ENCODE measurements at regions not wholly inside any gene's neighbourhood (a gene's known extent, or its start where the extent isn't known, plus 50 kb on each side); places are given as distances from the start of the nearest gene placed in this dataset.

GRCh38 chr10:78574547-78574946 is 494.2 kb upstream of the ZMIZ1 start:
- Histone ChIP-seq H3K4me3 (ENCODE audit: low read length) (no peak overlapping the region), H3K36me3 (ENCODE audit: insufficient read depth, low read length) (no peaks in the 10 kb centered on the region), H3K9me3 (ENCODE audit: insufficient read depth, low read depth, low read length) (no peaks in the 10 kb centered on the region), H3K27me3 (ENCODE audit: insufficient read depth, low read length) (no peaks in the 10 kb centered on the region), H3K4me1 (ENCODE audit: insufficient read depth, low read length) (no peaks in the 10 kb centered on the region), H3K9ac (ENCODE audit: low read depth, low read length) (no peak overlapping the region), H3K27ac (ENCODE audit: low read depth, low read length) (no peak overlapping the region)
- WGBS = 87% methylated on average over 7 of the region's 7 CpGs

- no peak overlapping the region for H3K27ac ChIP-seq (ENCODE audit: low read depth, low read length)
- H3K4me3 ChIP-seq (ENCODE audit: low read length) = no peak overlapping the region
- no peaks in the 10 kb centered on the region for H3K4me1 ChIP-seq (ENCODE audit: insufficient read depth, low read length)
- no peak overlapping the region for H3K9ac ChIP-seq (ENCODE audit: low read depth, low read length)
- H3K36me3 ChIP-seq (ENCODE audit: insufficient read depth, low read length) = no peaks in the 10 kb centered on the region
- 88% methylated on average over 6 of the region's 6 CpGs for WGBS
- no peaks in the 10 kb centered on the region for H3K27me3 ChIP-seq (ENCODE audit: insufficient read depth, low read length)
- no peaks in the 10 kb centered on the region for H3K9me3 ChIP-seq (ENCODE audit: insufficient read depth, low read depth, low read length)
These were observed 493.4 kb upstream of the ZMIZ1 start for GRCh38 chr10:78575400-78575799.

DNA sequence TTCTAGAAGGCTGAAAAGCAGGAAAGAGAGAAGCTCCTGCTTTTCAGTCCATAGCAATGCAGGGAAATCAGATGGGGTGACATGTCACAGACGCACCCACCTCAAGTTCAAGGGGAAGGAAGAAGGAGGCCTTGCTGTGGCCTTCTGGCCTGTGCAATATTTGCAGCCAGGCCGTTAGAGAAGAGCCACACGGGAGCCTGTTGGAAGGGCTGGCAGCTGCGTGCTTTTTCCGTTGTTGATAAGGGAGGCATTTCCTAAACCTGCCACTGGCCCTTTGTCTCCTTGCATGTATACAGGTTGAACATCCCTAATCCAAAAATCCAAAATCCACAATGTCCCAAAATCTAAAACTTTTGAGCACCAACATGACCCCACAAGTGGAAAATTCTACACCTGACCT is 492.5 kb upstream of the ZMIZ1 start:
- no peaks in the 10 kb centered on the region for H3K9me3 ChIP-seq (ENCODE audit: insufficient read depth, low read depth, low read length)
- no peak overlapping the region for H3K27ac ChIP-seq (ENCODE audit: low read depth, low read length)
- H3K9ac ChIP-seq (ENCODE audit: low read depth, low read length) = no peak overlapping the region
- H3K27me3 ChIP-seq (ENCODE audit: insufficient read depth, low read length) = no peaks in the 10 kb centered on the region
- no peaks in the 10 kb centered on the region for H3K4me1 ChIP-seq (ENCODE audit: insufficient read depth, low read length)
- H3K4me3 ChIP-seq (ENCODE audit: low read length) = no peak overlapping the region
- 88% methylated on average over 5 of the region's 5 CpGs for WGBS
- no peaks in the 10 kb centered on the region for H3K36me3 ChIP-seq (ENCODE audit: insufficient read depth, low read length)

GRCh38 chr10:78577712-78578111 is 491.1 kb upstream of the ZMIZ1 start:
- Histone ChIP-seq H3K9ac (ENCODE audit: low read depth, low read length) (no peak overlapping the region), H3K4me1 (ENCODE audit: insufficient read depth, low read length) (no peaks in the 10 kb centered on the region), H3K27me3 (ENCODE audit: insufficient read depth, low read length) (no peaks in the 10 kb centered on the region), H3K9me3 (ENCODE audit: insufficient read depth, low read depth, low read length) (no peaks in the 10 kb centered on the region), H3K4me3 (ENCODE audit: low read length) (no peak overlapping the region), H3K27ac (ENCODE audit: low read depth, low read length) (no peak overlapping the region), H3K36me3 (ENCODE audit: insufficient read depth, low read length) (no peaks in the 10 kb centered on the region)
- 81% methylated on average over 5 of the region's 5 CpGs for WGBS

DNA sequence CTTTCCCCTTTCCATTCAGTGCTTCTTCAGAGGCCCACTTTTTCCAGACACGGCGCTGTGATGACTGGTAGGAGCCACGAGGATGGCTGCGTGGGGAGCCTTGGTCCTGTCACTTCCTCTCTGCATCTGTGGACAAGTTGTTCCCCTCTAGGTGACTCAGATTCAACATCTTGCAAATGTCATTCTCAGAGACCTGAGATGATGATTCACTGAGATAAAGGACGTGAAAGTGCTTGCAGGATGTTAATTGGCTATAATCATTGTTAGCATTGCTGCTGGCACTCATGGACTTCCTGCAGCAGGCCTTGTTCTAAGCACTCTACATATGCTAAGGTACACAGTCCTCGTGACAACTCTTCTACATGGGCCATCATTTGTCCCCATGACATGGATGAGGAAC is 489.8 kb upstream of the ZMIZ1 start:
- Histone ChIP-seq H3K4me1 (ENCODE audit: insufficient read depth, low read length) (no peaks in the 10 kb centered on the region), H3K9me3 (ENCODE audit: insufficient read depth, low read depth, low read length) (no peaks in the 10 kb centered on the region), H3K27me3 (ENCODE audit: insufficient read depth, low read length) (no peaks in the 10 kb centered on the region), H3K36me3 (ENCODE audit: insufficient read depth, low read length) (no peaks in the 10 kb centered on the region), H3K4me3 (ENCODE audit: low read length) (no peak overlapping the region), H3K9ac (ENCODE audit: low read depth, low read length) (no peak overlapping the region), H3K27ac (ENCODE audit: low read depth, low read length) (no peak overlapping the region)
- WGBS = 92% methylated on average over 6 of the region's 6 CpGs

DNA sequence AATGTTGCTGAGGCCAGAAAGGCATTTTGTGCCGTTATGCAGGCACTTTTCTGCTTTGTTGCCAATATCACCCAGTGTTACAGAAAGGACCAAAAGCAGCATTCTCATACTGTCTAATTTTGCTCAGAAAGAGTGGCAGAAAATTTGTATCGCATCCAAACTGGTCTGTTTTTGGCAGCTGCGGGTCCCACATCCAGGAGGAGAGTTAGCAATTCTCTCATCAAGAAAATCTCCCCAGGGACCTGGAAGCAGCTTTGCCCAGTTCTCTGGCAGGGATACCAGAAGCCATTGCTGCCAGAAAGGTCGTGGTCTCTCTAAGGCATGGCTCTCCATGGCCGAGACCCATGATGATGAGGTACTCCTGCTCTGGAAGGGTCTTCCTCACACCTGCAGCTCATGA is 489.2 kb upstream of the ZMIZ1 start:
- Histone ChIP-seq H3K4me1 (ENCODE audit: insufficient read depth, low read length) (peaks cover 1% of the 10 kb centered on the region; the same call in 1 of the 2 replicates), H3K27ac (ENCODE audit: low read depth, low read length) (no peak overlapping the region), H3K27me3 (ENCODE audit: insufficient read depth, low read length) (no peaks in the 10 kb centered on the region), H3K36me3 (ENCODE audit: insufficient read depth, low read length) (no peaks in the 10 kb centered on the region), H3K9ac (ENCODE audit: low read depth, low read length) (no peak overlapping the region), H3K4me3 (ENCODE audit: low read length) (no peak overlapping the region), H3K9me3 (ENCODE audit: insufficient read depth, low read depth, low read length) (no peaks in the 10 kb centered on the region)
- WGBS = 94% methylated on average over 5 of the region's 5 CpGs

DNA sequence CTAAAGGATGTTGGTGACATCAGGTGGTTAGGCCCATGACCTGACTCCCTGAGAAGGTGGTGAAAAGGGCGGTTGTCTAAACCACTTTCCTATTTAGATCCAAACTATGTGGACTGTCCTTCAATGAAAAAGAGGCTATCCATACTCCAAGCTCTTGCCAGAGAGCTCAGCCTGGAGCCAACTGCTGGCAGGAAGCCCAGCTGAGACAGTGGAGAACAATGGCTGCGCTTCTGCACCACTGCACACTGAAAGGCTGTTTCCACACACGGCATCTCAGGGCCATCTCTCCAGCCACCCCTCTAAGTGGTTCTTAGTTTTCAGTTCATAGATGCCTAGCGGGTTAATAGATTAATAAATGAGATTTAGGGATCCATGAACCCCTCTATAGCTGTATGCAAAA is 488.8 kb upstream of the ZMIZ1 start:
- Histone ChIP-seq H3K9me3 (ENCODE audit: insufficient read depth, low read depth, low read length) (no peaks in the 10 kb centered on the region), H3K9ac (ENCODE audit: low read depth, low read length) (no peak overlapping the region), H3K27ac (ENCODE audit: low read depth, low read length) (no peak overlapping the region), H3K27me3 (ENCODE audit: insufficient read depth, low read length) (no peaks in the 10 kb centered on the region), H3K36me3 (ENCODE audit: insufficient read depth, low read length) (no peaks in the 10 kb centered on the region), H3K4me1 (ENCODE audit: insufficient read depth, low read length) (peaks cover 5% of the 10 kb centered on the region; the same call in 1 of the 2 replicates), H3K4me3 (ENCODE audit: low read length) (no peak overlapping the region)
- 97% methylated on average over 4 of the region's 4 CpGs for WGBS

- Histone ChIP-seq H3K9ac (ENCODE audit: low read depth, low read length) (no peak overlapping the region), H3K27me3 (ENCODE audit: insufficient read depth, low read length) (no peaks in the 10 kb centered on the region), H3K9me3 (ENCODE audit: insufficient read depth, low read depth, low read length) (no peaks in the 10 kb centered on the region), H3K4me1 (ENCODE audit: insufficient read depth, low read length) (peaks cover 5% of the 10 kb centered on the region; the same call in 1 of the 2 replicates), H3K4me3 (ENCODE audit: low read length) (no peak overlapping the region), H3K27ac (ENCODE audit: low read depth, low read length) (no peak overlapping the region), H3K36me3 (ENCODE audit: insufficient read depth, low read length) (no peaks in the 10 kb centered on the region)
- 93% methylated on average over 4 of the region's 4 CpGs for WGBS
These were observed 487.6 kb upstream of the ZMIZ1 start for GRCh38 chr10:78581133-78581694.

DNA sequence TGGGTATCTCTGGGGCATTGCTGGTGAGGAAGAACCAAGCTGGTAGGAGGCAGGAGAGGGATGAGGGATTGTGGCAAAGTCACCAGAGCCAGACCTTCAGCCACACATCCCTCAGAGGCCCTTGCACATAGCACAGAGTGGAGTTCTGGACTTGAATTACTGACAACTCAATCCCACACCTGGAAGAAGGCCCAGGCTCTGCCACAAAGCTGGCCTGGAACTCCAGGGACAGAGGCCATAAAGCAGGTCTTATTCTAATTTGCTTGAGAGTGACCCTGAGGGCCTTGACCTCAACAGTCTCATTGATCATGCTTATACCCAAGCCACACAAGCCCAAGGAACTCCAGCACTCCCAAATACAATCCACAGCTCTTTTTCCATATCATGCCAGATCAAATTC is 486.2 kb upstream of the ZMIZ1 start:
- no peak overlapping the region for H3K27ac ChIP-seq (ENCODE audit: low read depth, low read length)
- no peaks in the 10 kb centered on the region for H3K9me3 ChIP-seq (ENCODE audit: insufficient read depth, low read depth, low read length)
- H3K27me3 ChIP-seq (ENCODE audit: insufficient read depth, low read length) = no peaks in the 10 kb centered on the region
- H3K9ac ChIP-seq (ENCODE audit: low read depth, low read length) = no peak overlapping the region
- H3K4me1 ChIP-seq (ENCODE audit: insufficient read depth, low read length) = peaks cover 5% of the 10 kb centered on the region; the same call in 1 of the 2 replicates
- H3K36me3 ChIP-seq (ENCODE audit: insufficient read depth, low read length) = no peaks in the 10 kb centered on the region
- no peak overlapping the region for H3K4me3 ChIP-seq (ENCODE audit: low read length)

- Histone ChIP-seq H3K27me3 (ENCODE audit: insufficient read depth, low read length) (no peaks in the 10 kb centered on the region), H3K27ac (ENCODE audit: low read depth, low read length) (no peak overlapping the region), H3K4me1 (ENCODE audit: insufficient read depth, low read length) (peaks cover 5% of the 10 kb centered on the region; the same call in 1 of the 2 replicates), H3K9ac (ENCODE audit: low read depth, low read length) (no peak overlapping the region), H3K4me3 (ENCODE audit: low read length) (no peak overlapping the region), H3K9me3 (ENCODE audit: insufficient read depth, low read depth, low read length) (no peaks in the 10 kb centered on the region), H3K36me3 (ENCODE audit: insufficient read depth, low read length) (no peaks in the 10 kb centered on the region)
- 89% methylated on average over 4 of the region's 4 CpGs for WGBS
These were observed 484.5 kb upstream of the ZMIZ1 start for GRCh38 chr10:78584266-78584665.

DNA sequence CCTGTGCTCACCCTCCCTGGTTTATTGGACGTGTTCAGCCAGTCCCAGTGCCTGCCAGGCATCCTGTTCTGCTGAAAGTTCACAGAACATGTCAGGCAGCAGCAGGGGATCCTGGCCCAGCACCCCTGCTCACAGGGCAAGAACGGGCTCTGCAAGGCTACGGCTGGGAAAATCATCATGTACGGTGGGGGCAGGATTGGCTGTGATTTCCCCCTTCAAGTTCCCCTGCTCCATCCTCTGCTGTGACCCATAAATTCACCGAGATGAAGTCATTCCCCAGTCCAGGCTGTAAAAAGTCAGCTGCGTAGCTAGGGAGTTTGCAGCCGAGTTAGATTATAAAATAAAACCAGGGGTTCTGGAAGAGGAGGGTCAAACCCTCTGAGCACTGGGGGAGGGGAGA is 484.1 kb upstream of the ZMIZ1 start:
- Histone ChIP-seq H3K36me3 (ENCODE audit: insufficient read depth, low read length) (no peaks in the 10 kb centered on the region), H3K4me1 (ENCODE audit: insufficient read depth, low read length) (peaks cover 5% of the 10 kb centered on the region; the same call in 1 of the 2 replicates), H3K27me3 (ENCODE audit: insufficient read depth, low read length) (no peaks in the 10 kb centered on the region), H3K9me3 (ENCODE audit: insufficient read depth, low read depth, low read length) (no peaks in the 10 kb centered on the region), H3K27ac (ENCODE audit: low read depth, low read length) (no peak overlapping the region), H3K9ac (ENCODE audit: low read depth, low read length) (no peak overlapping the region), H3K4me3 (ENCODE audit: low read length) (no peak overlapping the region)
- WGBS = 86% methylated on average over 7 of the region's 7 CpGs

DNA sequence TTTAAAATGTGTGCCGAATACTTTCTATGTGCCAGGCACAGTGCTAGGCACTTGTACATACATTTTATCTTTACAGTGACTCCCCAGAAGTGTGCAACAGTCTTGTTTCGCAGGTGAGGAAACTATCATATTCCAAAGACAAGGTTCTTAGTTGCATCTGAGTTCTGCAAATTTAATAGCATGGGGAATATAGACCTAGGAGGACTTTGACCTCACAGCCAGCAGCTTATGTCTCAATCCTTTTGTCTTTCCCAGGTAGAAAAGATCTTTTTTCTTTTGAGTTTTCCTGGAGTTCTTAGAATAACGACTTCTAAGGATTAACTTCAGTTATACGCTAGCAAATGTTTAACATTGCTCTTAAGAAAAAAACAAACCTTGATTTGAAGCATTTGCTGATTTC is 482.8 kb upstream of the ZMIZ1 start:
- no peak overlapping the region for H3K27ac ChIP-seq (ENCODE audit: low read depth, low read length)
- H3K9me3 ChIP-seq (ENCODE audit: insufficient read depth, low read depth, low read length) = no peaks in the 10 kb centered on the region
- H3K9ac ChIP-seq (ENCODE audit: low read depth, low read length) = no peak overlapping the region
- no peaks in the 10 kb centered on the region for H3K36me3 ChIP-seq (ENCODE audit: insufficient read depth, low read length)
- no peaks in the 10 kb centered on the region for H3K27me3 ChIP-seq (ENCODE audit: insufficient read depth, low read length)
- peaks cover 5% of the 10 kb centered on the region; the same call in 1 of the 2 replicates for H3K4me1 ChIP-seq (ENCODE audit: insufficient read depth, low read length)
- WGBS = 98% methylated on average over 4 of the region's 4 CpGs
- no peak overlapping the region for H3K4me3 ChIP-seq (ENCODE audit: low read length)

Measured in HUES64 (cell line).